GM10248 (cell line): ENCODE measurements at regions not wholly inside any gene's neighbourhood (a gene's known extent, or its start where the extent isn't known, plus 50 kb on each side); places are given as distances from the start of the nearest gene placed in this dataset.

Experiments
- CTCF ChIA-PET: fragments of 300-600 bp; sonication (Branson Sonifier 250); formaldehyde crosslinking; extraction: SDS; loops from one replicate; lab custom pipeline; 2021; ENCODE audit warnings: antibody characterized with exemption; lab: Yijun Ruan, JAX
- POLR2A ChIA-PET: fragments of 350-650 bp; sonication (Branson Sonifier 250); formaldehyde crosslinking; extraction: SDS; loops from one replicate; lab custom pipeline; 2020; ENCODE audit warnings: antibody characterized with exemption; lab: Yijun Ruan, JAX
- DNase-seq: peaks from one replicate; pipeline ENCODE4 v3.0.0; 2012; ENCODE audit errors: extremely low spot score
- CTCF ChIP-seq: IDR thresholded peaks from 2 replicates; pipeline ENCODE4 v1.5.1; 2012; ENCODE audit warnings: mild to moderate bottlenecking, low read depth; ENCODE audit errors: extremely low read depth, missing control alignments, control extremely low read depth

GRCh38 chr5:60360355-60360754 lies 339.6 kb downstream of the DEPDC1B start:
- ChIA-PET POLR2A (no interaction called here), CTCF (interaction anchor here (1.2 to 1.4 kb wide), 2 partner anchors 9 to 13 kb away, joined by 4 read pairs; no protein-coding TSS in a partner anchor)
- no peak for TF ChIP-seq CTCF
- no peak for DNase-seq

GRCh38 chr5:60357302-60357701 lies 342.7 kb downstream of the DEPDC1B start:
- no peak for TF ChIP-seq CTCF
- CTCF ChIA-PET: interaction anchor here (0.7 to 1.5 kb wide), 4 partner anchors 8 to 33 kb away, joined by 3 to 5 read pairs (median 4); no protein-coding TSS in a partner anchor
- no peak for DNase-seq
- POLR2A ChIA-PET: no interaction called here

- no peak for DNase-seq
- ChIA-PET POLR2A (no interaction called here), CTCF (interaction anchor here (0.7 to 1.5 kb wide), 3 partner anchors 9 to 25 kb away, joined by 3 to 5 read pairs (median 4); no protein-coding TSS in a partner anchor)
- TF ChIP-seq CTCF: no peak
Measured at GRCh38 chr5:60356745-60357144, 343.2 kb downstream of the DEPDC1B start.

GRCh38 chr5:60355181-60355580 lies 344.8 kb downstream of the DEPDC1B start:
- ChIA-PET POLR2A (no interaction called here), CTCF (no interaction called here)
- TF ChIP-seq CTCF: no peak
- no peak for DNase-seq

GRCh38 chr5:60354311-60354710 lies 345.7 kb downstream of the DEPDC1B start:
- no peak for TF ChIP-seq CTCF
- ChIA-PET POLR2A (no interaction called here), CTCF (interaction anchor here (1.2 kb wide), 1 partner anchor 9 kb away, joined by 3 read pairs; no protein-coding TSS in a partner anchor)
- no peak for DNase-seq

- CTCF ChIA-PET: interaction anchor here (2.3 kb wide), 1 partner anchor 9 kb away, joined by 7 read pairs; no protein-coding TSS in a partner anchor
- DNase-seq: no peak
- TF ChIP-seq CTCF: no peak
Measured at GRCh38 chr5:60352992-60353599, 346.9 kb downstream of the DEPDC1B start.

More at GRCh38 chr5:60352992-60353599, 346.9 kb downstream of the DEPDC1B start:
- POLR2A ChIA-PET: no interaction called here
